ENCODE measurements at regions not wholly inside any gene's neighbourhood (a gene's known extent, or its start where the extent isn't known, plus 50 kb on each side); places are given as distances from the start of the nearest gene placed in this dataset.

GRCh38 chr6:126419901-126420300, 80.0 kb downstream of the CENPW start:
- no peak overlapping the region for H3K4me3 ChIP-seq (ENCODE audit: low read depth, low read length)
- H3K36me3 ChIP-seq (ENCODE audit: insufficient read depth), result no peaks in the 10 kb centered on the region
- no peak overlapping the region for H3K27ac ChIP-seq (ENCODE audit: low read depth)
- no peaks in the 10 kb centered on the region for H3K4me1 ChIP-seq (ENCODE audit: insufficient read depth)
- no peak for DNase-seq (ENCODE audit: extremely low spot score)

DNA sequence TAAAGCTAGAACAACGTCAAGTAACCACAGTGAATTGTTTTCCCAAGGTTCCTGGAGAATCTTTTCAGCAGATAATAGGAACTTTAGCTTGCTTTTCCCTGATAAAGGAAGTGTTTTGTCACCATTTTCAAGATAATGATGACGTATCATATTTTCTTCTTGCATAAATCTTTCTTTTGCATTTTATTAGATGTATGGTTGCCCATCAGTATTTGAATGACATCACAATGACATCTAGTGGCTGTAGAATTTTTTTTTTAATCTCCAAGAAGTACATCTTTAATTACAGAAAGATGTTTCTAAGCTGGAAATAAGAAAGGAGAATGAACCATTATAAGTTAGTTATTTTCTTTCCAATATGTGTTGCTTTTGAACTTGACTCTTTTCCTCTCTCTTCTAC, 83.0 kb downstream of the CENPW start:
- Histone ChIP-seq H3K4me3 (ENCODE audit: low read depth, low read length) (no peak overlapping the region), H3K36me3 (ENCODE audit: insufficient read depth) (no peaks in the 10 kb centered on the region), H3K4me1 (ENCODE audit: insufficient read depth) (no peaks in the 10 kb centered on the region), H3K27ac (ENCODE audit: low read depth) (no peak overlapping the region)
- WGBS, result 62% methylated on average over 2 of the region's 2 CpGs
- no peak for DNase-seq (ENCODE audit: extremely low spot score)

DNA sequence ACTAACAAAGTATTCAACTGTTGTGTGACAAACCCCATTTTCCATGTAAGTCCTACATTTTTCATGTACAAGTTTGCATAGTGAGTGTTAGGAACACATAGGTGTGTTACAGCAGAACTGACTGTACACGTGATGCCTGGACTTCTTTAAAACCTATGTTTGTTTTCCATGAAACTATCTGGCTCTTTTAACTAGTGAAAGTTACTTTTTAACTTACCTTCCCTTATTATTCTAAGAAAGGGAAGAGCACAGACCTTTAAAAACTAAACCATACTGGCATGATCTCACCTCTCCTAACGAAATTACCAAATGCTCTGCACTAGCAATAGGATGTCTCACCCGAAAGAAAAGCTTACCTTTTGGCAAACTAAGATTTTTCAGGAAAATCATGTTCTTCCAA, 87.8 kb downstream of the CENPW start:
- H3K4me1 ChIP-seq (ENCODE audit: insufficient read depth), result no peaks in the 10 kb centered on the region
- 81% methylated on average over 3 of the region's 3 CpGs for WGBS
- no peaks in the 10 kb centered on the region for H3K36me3 ChIP-seq (ENCODE audit: insufficient read depth)
- no peak overlapping the region for H3K4me3 ChIP-seq (ENCODE audit: low read depth, low read length)
- DNase-seq (ENCODE audit: extremely low spot score), result no peak
- no peak overlapping the region for H3K27ac ChIP-seq (ENCODE audit: low read depth)

- Histone ChIP-seq H3K4me1 (ENCODE audit: insufficient read depth) (no peaks in the 10 kb centered on the region), H3K36me3 (ENCODE audit: insufficient read depth) (no peaks in the 10 kb centered on the region), H3K4me3 (ENCODE audit: low read depth, low read length) (no peak overlapping the region), H3K27ac (ENCODE audit: low read depth) (no peak overlapping the region)
- DNase-seq (ENCODE audit: extremely low spot score), result no peak
- 90% methylated on average over 1 of the region's 1 CpG for WGBS
Measured at GRCh38 chr6:126429866-126430265, 90.0 kb downstream of the CENPW start.

- H3K4me3 ChIP-seq (ENCODE audit: low read depth, low read length), result no peak overlapping the region
- DNase-seq (ENCODE audit: extremely low spot score), result no peak
- no peak overlapping the region for H3K27ac ChIP-seq (ENCODE audit: low read depth)
- H3K36me3 ChIP-seq (ENCODE audit: insufficient read depth), result no peaks in the 10 kb centered on the region
- H3K4me1 ChIP-seq (ENCODE audit: insufficient read depth), result no peaks in the 10 kb centered on the region
Measured at GRCh38 chr6:126432564-126432963, 92.6 kb downstream of the CENPW start.

GRCh38 chr6:126433927-126434326, 94.0 kb downstream of the CENPW start:
- Histone ChIP-seq H3K27ac (ENCODE audit: low read depth) (no peak overlapping the region), H3K4me1 (ENCODE audit: insufficient read depth) (no peaks in the 10 kb centered on the region), H3K4me3 (ENCODE audit: low read depth, low read length) (no peak overlapping the region), H3K36me3 (ENCODE audit: insufficient read depth) (no peaks in the 10 kb centered on the region)
- DNase-seq (ENCODE audit: extremely low spot score), result no peak

DNA sequence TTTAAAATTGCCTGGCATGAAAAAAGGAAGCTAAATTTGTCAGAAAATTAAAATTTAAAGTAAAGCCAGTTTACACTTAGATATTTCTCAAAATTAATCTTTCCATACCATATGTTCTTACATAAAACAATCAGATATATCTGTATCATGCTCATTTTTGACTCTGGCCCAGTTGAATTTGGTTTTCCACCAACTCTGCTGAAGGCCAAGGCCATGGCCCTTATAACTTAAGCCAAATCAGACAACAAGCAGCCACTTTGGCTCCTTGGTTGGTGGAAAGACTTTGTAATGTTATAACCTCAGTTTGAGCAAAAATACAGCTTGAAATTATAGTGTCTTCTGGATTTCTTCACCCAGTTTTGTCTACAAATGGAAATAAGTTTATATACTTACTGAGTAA, 97.3 kb downstream of the CENPW start:
- Histone ChIP-seq H3K4me1 (ENCODE audit: insufficient read depth) (no peaks in the 10 kb centered on the region), H3K36me3 (ENCODE audit: insufficient read depth) (no peaks in the 10 kb centered on the region), H3K27ac (ENCODE audit: low read depth) (no peak overlapping the region), H3K4me3 (ENCODE audit: low read depth, low read length) (no peak overlapping the region)
- no peak for DNase-seq (ENCODE audit: extremely low spot score)

GRCh38 chr6:126439040-126439439, 99.1 kb downstream of the CENPW start:
- DNase-seq (ENCODE audit: extremely low spot score), result no peak
- Histone ChIP-seq H3K4me3 (ENCODE audit: low read depth, low read length) (no peak overlapping the region), H3K27ac (ENCODE audit: low read depth) (no peak overlapping the region), H3K36me3 (ENCODE audit: insufficient read depth) (no peaks in the 10 kb centered on the region), H3K4me1 (ENCODE audit: insufficient read depth) (no peaks in the 10 kb centered on the region)
- 38% methylated on average over 1 of the region's 1 CpG for WGBS

DNA sequence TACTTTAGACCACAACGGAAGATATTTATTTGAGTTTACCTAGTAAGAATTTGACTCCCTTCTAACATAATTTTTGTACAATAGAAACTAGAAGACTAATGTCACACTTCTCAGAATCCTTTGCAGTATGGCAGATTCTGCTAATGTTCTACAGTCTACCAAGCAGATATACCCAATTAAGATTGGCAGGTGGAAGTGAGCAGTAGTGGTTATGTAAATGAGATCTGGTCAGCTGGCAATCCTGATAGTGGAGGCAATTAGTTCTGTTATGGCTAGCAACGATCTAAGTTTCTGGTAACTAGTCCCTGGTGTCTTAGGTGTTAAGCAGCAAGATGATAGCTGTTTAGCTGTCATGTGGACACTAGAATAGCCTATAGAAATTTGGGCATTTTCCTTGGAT, 101.0 kb downstream of the CENPW start:
- Histone ChIP-seq H3K4me3 (ENCODE audit: low read depth, low read length) (no peak overlapping the region), H3K4me1 (ENCODE audit: insufficient read depth) (no peaks in the 10 kb centered on the region), H3K36me3 (ENCODE audit: insufficient read depth) (no peaks in the 10 kb centered on the region), H3K27ac (ENCODE audit: low read depth) (no peak overlapping the region)
- WGBS, result 82% methylated on average over 2 of the region's 2 CpGs
- DNase-seq (ENCODE audit: extremely low spot score), result no peak

DNA sequence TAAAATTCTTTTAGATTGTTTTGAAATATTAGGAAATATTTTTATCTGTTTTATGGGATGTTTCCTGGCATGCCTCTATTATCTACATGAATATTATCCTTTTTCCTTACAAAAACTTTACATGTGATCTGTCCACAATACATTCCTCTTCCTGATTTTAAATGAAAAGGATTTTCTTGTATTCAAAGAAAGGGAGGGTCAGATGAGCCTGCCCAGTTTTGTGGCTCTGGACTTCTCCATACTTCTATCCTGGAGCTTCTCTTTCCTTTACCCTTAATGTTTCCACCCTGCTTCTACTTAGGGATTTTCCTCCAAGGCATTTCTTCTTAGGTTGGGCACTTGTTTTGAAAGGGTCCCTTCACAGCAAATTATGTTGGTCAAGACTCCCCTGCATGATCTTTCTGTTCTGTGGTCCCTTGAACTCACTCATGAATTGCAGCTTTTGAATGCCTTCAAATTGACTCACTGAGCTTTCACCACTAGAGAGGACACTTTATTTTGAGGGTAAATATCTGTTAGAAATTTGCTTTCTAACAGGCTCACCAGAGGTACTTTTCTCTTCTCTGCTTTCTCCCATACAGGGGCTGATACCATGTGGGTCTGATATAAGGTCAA, 104.9 kb downstream of the CENPW start:
- Histone ChIP-seq H3K27ac (ENCODE audit: low read depth) (no peak overlapping the region), H3K4me3 (ENCODE audit: low read depth, low read length) (no peak overlapping the region), H3K4me1 (ENCODE audit: insufficient read depth) (no peaks in the 10 kb centered on the region), H3K36me3 (ENCODE audit: insufficient read depth) (no peaks in the 10 kb centered on the region)
- DNase-seq (ENCODE audit: extremely low spot score), result no peak

- Histone ChIP-seq H3K36me3 (ENCODE audit: insufficient read depth) (no peaks in the 10 kb centered on the region), H3K4me1 (ENCODE audit: insufficient read depth) (no peaks in the 10 kb centered on the region), H3K27ac (ENCODE audit: low read depth) (no peak overlapping the region), H3K4me3 (ENCODE audit: low read depth, low read length) (no peak overlapping the region)
- DNase-seq (ENCODE audit: extremely low spot score), result no peak
Measured at GRCh38 chr6:126446248-126446647, 106.3 kb downstream of the CENPW start.

DNA sequence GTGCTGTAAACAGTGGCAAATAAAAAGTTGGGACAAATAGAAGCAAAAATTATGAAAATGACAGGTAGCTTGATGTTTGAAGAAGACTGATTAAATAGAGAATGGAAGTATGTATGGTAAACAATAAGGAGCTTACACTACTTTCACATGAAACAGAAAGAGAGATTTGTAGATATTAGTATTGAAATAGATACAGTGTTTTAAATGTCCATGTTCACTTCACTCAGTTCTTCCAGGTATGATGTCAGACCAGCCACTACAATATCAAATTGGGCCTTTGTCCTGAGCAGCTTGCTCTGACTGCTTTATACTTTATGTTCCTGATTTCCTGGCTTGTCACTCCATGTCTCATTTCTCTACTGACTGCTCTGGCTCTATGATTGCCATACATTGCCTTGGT, 107.5 kb downstream of the CENPW start:
- Histone ChIP-seq H3K27ac (ENCODE audit: low read depth) (no peak overlapping the region), H3K4me1 (ENCODE audit: insufficient read depth) (no peaks in the 10 kb centered on the region), H3K4me3 (ENCODE audit: low read depth, low read length) (no peak overlapping the region), H3K36me3 (ENCODE audit: insufficient read depth) (no peaks in the 10 kb centered on the region)
- DNase-seq (ENCODE audit: extremely low spot score), result no peak

DNA sequence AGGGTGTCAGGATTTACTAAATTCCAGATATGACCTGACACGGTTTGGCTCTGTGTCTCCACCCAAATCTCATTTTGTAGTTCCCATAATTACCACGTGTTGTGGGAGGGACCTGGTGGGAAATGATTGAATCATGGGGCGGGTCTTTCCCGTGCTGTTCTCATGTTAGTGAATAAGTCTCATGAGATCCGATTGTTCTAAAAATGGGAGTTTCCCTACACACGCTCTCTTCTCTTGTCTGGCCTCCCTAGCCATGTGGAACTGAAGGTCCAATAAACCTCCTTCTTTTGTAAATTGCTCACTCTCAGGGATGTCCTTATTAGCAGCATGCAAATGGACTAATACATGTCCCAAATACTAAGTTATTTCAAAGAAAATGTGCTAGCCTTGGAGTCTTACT, 121.1 kb downstream of the CENPW start:
- WGBS, result 72% methylated on average over 6 of the region's 6 CpGs
- no peak overlapping the region for H3K4me3 ChIP-seq (ENCODE audit: low read depth, low read length)
- no peak overlapping the region for H3K27ac ChIP-seq (ENCODE audit: low read depth)
- H3K4me1 ChIP-seq (ENCODE audit: insufficient read depth), result no peaks in the 10 kb centered on the region
- H3K36me3 ChIP-seq (ENCODE audit: insufficient read depth), result no peaks in the 10 kb centered on the region
- no peak for DNase-seq (ENCODE audit: extremely low spot score)

DNA sequence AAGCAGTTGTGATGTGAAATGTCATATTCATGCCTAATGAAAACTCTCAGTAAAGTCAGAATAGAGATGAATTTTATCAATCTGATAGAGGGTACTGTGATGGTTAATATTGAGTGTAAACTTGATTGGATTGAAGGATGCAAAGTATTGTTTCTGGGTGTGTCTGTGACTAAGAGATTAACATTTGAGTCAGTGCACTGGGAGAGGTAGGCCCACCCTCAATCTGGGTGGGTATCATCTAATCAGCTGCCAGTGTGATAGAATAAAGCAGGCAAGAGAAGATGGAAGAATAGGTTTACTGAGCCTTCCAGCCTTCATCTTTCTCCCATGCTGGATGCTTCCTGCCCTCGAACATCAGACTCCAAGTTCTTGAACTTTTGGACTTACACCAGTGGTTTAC, 124.3 kb downstream of the CENPW start:
- Histone ChIP-seq H3K27ac (ENCODE audit: low read depth) (no peak overlapping the region), H3K36me3 (ENCODE audit: insufficient read depth) (no peaks in the 10 kb centered on the region), H3K4me3 (ENCODE audit: low read depth, low read length) (no peak overlapping the region), H3K4me1 (ENCODE audit: insufficient read depth) (no peaks in the 10 kb centered on the region)
- WGBS, result 70% methylated on average over 1 of the region's 1 CpG
- DNase-seq (ENCODE audit: extremely low spot score), result no peak

- no peak overlapping the region for H3K4me3 ChIP-seq (ENCODE audit: low read depth, low read length)
- DNase-seq (ENCODE audit: extremely low spot score), result no peak
- no peaks in the 10 kb centered on the region for H3K36me3 ChIP-seq (ENCODE audit: insufficient read depth)
- H3K4me1 ChIP-seq (ENCODE audit: insufficient read depth), result no peaks in the 10 kb centered on the region
- no peak overlapping the region for H3K27ac ChIP-seq (ENCODE audit: low read depth)
Measured at GRCh38 chr6:126475449-126475848, 135.5 kb downstream of the CENPW start.
